HepG2 (cell line): ENCODE measurements at regions not wholly inside any gene's neighbourhood (a gene's known extent, or its start where the extent isn't known, plus 50 kb on each side); places are given as distances from the start of the nearest gene placed in this dataset.
A peak's percentile ranks its signal among the peaks of the same experiment; 100 is the strongest.

ENCODE experiments used
- ATF6 ChIP-seq: sonication (generic); formaldehyde crosslinking; conservative IDR thresholded peaks from 2 replicates; pipeline ENCODE4 v1.4.0; 2020; ENCODE audit warnings: missing genetic modification reagents
- GATA4 ChIP-seq: sonication (generic); IDR thresholded peaks from 2 replicates; pipeline ENCODE4 v1.6.1; 2016; ENCODE audit warnings: antibody characterized with exemption, low read depth, borderline replicate concordance
- KAT7 ChIP-seq: IDR thresholded peaks from 2 replicates; pipeline ENCODE4 v1.6.1; 2018; ENCODE audit warnings: borderline replicate concordance, missing compliant biosample characterization
- KDM5B ChIP-seq: sonication (generic); formaldehyde crosslinking; IDR thresholded peaks from 2 replicates; pipeline ENCODE4 v1.4.0; 2020; ENCODE audit warnings: missing genetic modification reagents, mild to moderate bottlenecking, borderline replicate concordance
- MAFG ChIP-seq: sonication (generic); formaldehyde crosslinking; IDR thresholded peaks from 2 replicates; pipeline ENCODE4 v1.5.1; 2020; ENCODE audit warnings: mild to moderate bottlenecking, missing genetic modification reagents
- MEF2D ChIP-seq: sonication (generic); formaldehyde crosslinking; IDR thresholded peaks from 2 replicates; pipeline ENCODE4 v1.5.1; 2020; ENCODE audit warnings: mild to moderate bottlenecking, missing genetic modification reagents
- MXD3 ChIP-seq: IDR thresholded peaks from 2 replicates; pipeline ENCODE4 v1.6.1; 2016; ENCODE audit warnings: mild to moderate bottlenecking, missing biosample characterization, missing genetic modification reagents
- NFKBIZ ChIP-seq: IDR thresholded peaks from 2 replicates; pipeline ENCODE4 v1.6.1; 2018; ENCODE audit warnings: missing genetic modification reagents, missing compliant biosample characterization
- POLR2A ChIP-seq, 2 experiments: IDR thresholded peaks; 2 replicates each; pipeline ENCODE4 v1.6.1; 2011; ENCODE audit warnings: low read depth in 2 of 2, low read length in 2 of 2, mild to moderate bottlenecking in 1 of 2, moderate library complexity in 1 of 2; ENCODE audit not compliant: insufficient read depth in 1 of 2
- RBM39 ChIP-seq: fragments of 200-400 bp; formaldehyde crosslinking; IDR thresholded peaks from one replicate; pipeline ENCODE4 v1.6.1; 2018; ENCODE audit warnings: antibody characterized with exemption, mild to moderate bottlenecking, low read depth, low read length; ENCODE audit not compliant: poor library complexity, severe bottlenecking
- RNF219 ChIP-seq: sonication (generic); formaldehyde crosslinking; IDR thresholded peaks from 2 replicates; pipeline ENCODE4 v1.5.0; 2020; ENCODE audit warnings: mild to moderate bottlenecking, missing genetic modification reagents
- RXRB ChIP-seq: IDR thresholded peaks from 2 replicates; pipeline ENCODE4 v1.6.1; 2016; ENCODE audit warnings: borderline replicate concordance, missing genetic modification reagents, missing compliant biosample characterization
- SCMH1 ChIP-seq: sonication (generic); formaldehyde crosslinking; IDR thresholded peaks from 2 replicates; pipeline ENCODE4 v1.9.0; 2021; ENCODE audit warnings: missing genetic modification reagents, mild to moderate bottlenecking, borderline replicate concordance
- TARDBP ChIP-seq: sonication (generic); formaldehyde crosslinking; IDR thresholded peaks from 2 replicates; pipeline ENCODE4 v1.8.0; 2022; ENCODE audit warnings: mild to moderate bottlenecking, missing genetic modification reagents
- YEATS4 ChIP-seq: sonication (generic); formaldehyde crosslinking; IDR thresholded peaks from 2 replicates; pipeline ENCODE4 v1.4.0; 2020; ENCODE audit warnings: missing genetic modification reagents, borderline replicate concordance
- ZBTB26 ChIP-seq: IDR thresholded peaks from 2 replicates; pipeline ENCODE4 v1.6.1; 2016; ENCODE audit warnings: missing compliant biosample characterization, missing genetic modification reagents, borderline replicate concordance
- ZBTB43 ChIP-seq: sonication (generic); formaldehyde crosslinking; conservative IDR thresholded peaks from 2 replicates; pipeline ENCODE4 v1.4.0; 2020; ENCODE audit warnings: missing genetic modification reagents
- ZNF484 ChIP-seq: sonication (generic); formaldehyde crosslinking; IDR thresholded peaks from 2 replicates; pipeline ENCODE4 v1.5.1; 2020; ENCODE audit warnings: mild to moderate bottlenecking, low read depth, missing genetic modification reagents, borderline replicate concordance
- ZNF597 ChIP-seq: sonication (generic); formaldehyde crosslinking; IDR thresholded peaks from 2 replicates; pipeline ENCODE4 v1.5.0; 2020; ENCODE audit warnings: missing genetic modification reagents
- ZSCAN20 ChIP-seq: sonication (generic); formaldehyde crosslinking; IDR thresholded peaks from 2 replicates; pipeline ENCODE4 v1.4.0; 2020; ENCODE audit warnings: missing genetic modification reagents, mild to moderate bottlenecking, borderline replicate concordance

GRCh38 chr2:216572582-216573578 is 60.3 kb upstream of the IGFBP2 start (continued):
- TF ChIP-seq ATF6 (CRISPR knock-in tag) (no peak), NFKBIZ (CRISPR knock-in tag) (peak; percentile 20; the same call in 1 of the 2 replicates), TARDBP (CRISPR knock-in tag) (peak; percentile 22; the same call in 1 of the 2 replicates), GATA4 (no peak), ZNF484 (no peak), MXD3 (CRISPR knock-in tag) (no peak), RBM39 (no peak), POLR2A (IDR thresholded peaks at IDR 0.05; ENCODE audit: insufficient read depth in 1 of 2, low read depth in 2 of 2, low read length in 2 of 2) (peak in 1 of 2 experiments; percentile 36; a peak in 1 of 4 replicates), MEF2D (CRISPR knock-in tag) (peak; percentile 66), ZNF597 (CRISPR knock-in tag) (no peak), RNF219 (CRISPR knock-in tag) (no peak), KDM5B (CRISPR knock-in tag) (no peak), ZBTB26 (CRISPR knock-in tag) (peak; percentile 92), ZBTB43 (CRISPR knock-in tag) (peak; percentile 72; the same call in 1 of the 2 replicates), YEATS4 (0 out of 2 replicates have a peak, but pooled peaks have one; percentile 43), RXRB (0 out of 2 replicates have a peak, but pooled peaks have one; percentile 28), ZSCAN20 (CRISPR knock-in tag) (no peak), SCMH1 (CRISPR knock-in tag) (no peak), MAFG (CRISPR knock-in tag) (0 out of 2 replicates have a peak, but pooled peaks have one; percentile 11), KAT7 (CRISPR knock-in tag) (no peak)
